Prostate gland (tissue), 2 donors: ENCODE measurements at regions not wholly inside any gene's neighbourhood (a gene's known extent, or its start where the extent isn't known, plus 50 kb on each side); places are given as distances from the start of the nearest gene placed in this dataset.

Source experiments
- DNase-seq: peaks from one replicate; pipeline ENCODE4 v3.0.0-alpha.2; 2019; ENCODE audit warnings: low spot score
- H3K27ac ChIP-seq, 2 donors: fragments of 200-600 bp; sonication (generic); 2 replicates each; pipeline ENCODE4 v1.5.1; 2017 to 2019
- H3K27me3 ChIP-seq: fragments of 200-600 bp; sonication (generic); replicated peaks from 2 replicates; pipeline ENCODE4 v1.5.1; 2019; ENCODE audit not compliant: insufficient read depth
- H3K36me3 ChIP-seq, 2 donors: fragments of 200-600 bp; sonication (generic); 1 replicate in 1 of 2; 2 replicates in 1 of 2; pipeline versions ENCODE4 v1.5.1 to v1.8.1; 2017 to 2019
- H3K4me1 ChIP-seq: fragments of 200-600 bp; sonication (generic); replicated peaks from 2 replicates; pipeline ENCODE4 v1.5.1; 2019
- H3K4me3 ChIP-seq, 2 donors: fragments of 200-600 bp; sonication (generic); 2 replicates each; pipeline ENCODE4 v1.5.1; 2017 to 2019
- H3K9me3 ChIP-seq: fragments of 200-600 bp; sonication (generic); 2 replicates; pipeline ENCODE4 v1.5.1; 2017
- POLR2A ChIP-seq: fragments of 450-650 bp; IDR thresholded peaks from one replicate; pipeline ENCODE4 v1.6.1; 2016; ENCODE audit warnings: antibody characterized with exemption, mild to moderate bottlenecking
- POLR2AphosphoS5 ChIP-seq: sonication (generic); formaldehyde crosslinking; IDR thresholded peaks from one replicate; pipeline ENCODE4 v1.6.1; 2017; ENCODE audit warnings: antibody characterized with exemption
- WGBS: methylation state at CpG from one replicate; pipeline ENCODE4 v1.1.5; 2018; 5-methylcytosine and 5-hydroxymethylcytosine counted together
- intact Hi-C: fragments of 100-400 bp; cut with DNase I; formaldehyde crosslinking; loops from one replicate; pipeline ENCODE4 v1.14.2; 2022
- TF ChIP-seq, protein P1 (sequence below), 4 experiments: fragments of 200-600 bp in 2 of 4; fragments of 450-650 bp in 2 of 4; sonication (generic) in 2 of 4; IDR thresholded peaks; 1 replicate in 3 of 4; 2 replicates in 1 of 4; pipeline ENCODE4 v1.5.1; 2016 to 2019; ENCODE audit warnings: antibody characterized with exemption in 4 of 4, mild to moderate bottlenecking in 2 of 4, moderate library complexity in 2 of 4

DNA sequence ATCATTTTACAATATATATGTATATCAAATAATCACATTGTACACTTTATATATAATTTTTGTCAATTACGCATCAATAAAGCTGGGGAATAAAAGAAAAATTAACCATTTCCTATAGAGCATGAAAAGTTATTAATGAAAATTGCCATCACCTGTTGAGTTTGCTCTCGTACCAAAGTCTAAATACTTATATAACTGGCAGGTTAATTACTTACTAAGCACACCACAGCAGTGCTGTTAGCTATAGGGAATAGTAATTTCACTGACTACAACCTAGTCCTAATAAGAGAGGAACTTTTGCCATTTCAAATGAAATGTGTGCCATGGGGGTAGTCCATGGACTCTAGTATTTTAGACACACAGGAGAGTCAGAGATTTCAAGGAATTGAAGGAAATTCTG is 176.9 kb upstream of the COL1A2 start:
- WGBS = 81% methylated on average over 2 of the region's 2 CpGs
- no peaks in the 10 kb centered on the region for H3K9me3 ChIP-seq
- TF ChIP-seq POLR2AphosphoS5 (no peak), POLR2A (no peak)
- TF ChIP-seq, protein P1, sequence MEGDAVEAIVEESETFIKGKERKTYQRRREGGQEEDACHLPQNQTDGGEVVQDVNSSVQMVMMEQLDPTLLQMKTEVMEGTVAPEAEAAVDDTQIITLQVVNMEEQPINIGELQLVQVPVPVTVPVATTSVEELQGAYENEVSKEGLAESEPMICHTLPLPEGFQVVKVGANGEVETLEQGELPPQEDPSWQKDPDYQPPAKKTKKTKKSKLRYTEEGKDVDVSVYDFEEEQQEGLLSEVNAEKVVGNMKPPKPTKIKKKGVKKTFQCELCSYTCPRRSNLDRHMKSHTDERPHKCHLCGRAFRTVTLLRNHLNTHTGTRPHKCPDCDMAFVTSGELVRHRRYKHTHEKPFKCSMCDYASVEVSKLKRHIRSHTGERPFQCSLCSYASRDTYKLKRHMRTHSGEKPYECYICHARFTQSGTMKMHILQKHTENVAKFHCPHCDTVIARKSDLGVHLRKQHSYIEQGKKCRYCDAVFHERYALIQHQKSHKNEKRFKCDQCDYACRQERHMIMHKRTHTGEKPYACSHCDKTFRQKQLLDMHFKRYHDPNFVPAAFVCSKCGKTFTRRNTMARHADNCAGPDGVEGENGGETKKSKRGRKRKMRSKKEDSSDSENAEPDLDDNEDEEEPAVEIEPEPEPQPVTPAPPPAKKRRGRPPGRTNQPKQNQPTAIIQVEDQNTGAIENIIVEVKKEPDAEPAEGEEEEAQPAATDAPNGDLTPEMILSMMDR (IDR thresholded peaks at IDR 0.05) = no peak
- no peak overlapping the region for H3K27ac ChIP-seq
- no peak for DNase-seq
- intact Hi-C loops = no loop called here
- no peak overlapping the region for H3K4me3 ChIP-seq
- H3K4me1 ChIP-seq = no peaks in the 10 kb centered on the region
- no peaks in the 10 kb centered on the region for H3K36me3 ChIP-seq
- no peaks in the 10 kb centered on the region for H3K27me3 ChIP-seq

DNA sequence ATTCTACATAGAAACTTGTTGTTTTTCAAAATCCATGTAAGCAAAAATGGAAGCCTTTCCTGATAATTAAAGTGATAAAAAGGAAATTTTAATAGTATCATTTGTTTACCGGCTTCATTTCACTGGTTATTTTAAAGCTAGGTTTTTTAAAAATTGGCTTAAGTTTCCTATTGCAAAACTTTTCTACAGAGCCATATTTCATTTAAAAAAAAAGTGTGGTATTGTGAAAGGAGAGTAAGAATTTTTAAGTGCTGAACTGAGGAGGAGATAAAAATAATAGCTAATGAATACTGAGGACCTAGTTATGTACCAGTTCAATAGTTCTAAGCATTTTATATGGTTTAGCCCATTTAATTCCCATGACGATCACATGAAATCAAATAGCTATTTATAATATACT is 172.2 kb upstream of the COL1A2 start:
- no peaks in the 10 kb centered on the region for H3K36me3 ChIP-seq
- intact Hi-C loops = no loop called here
- H3K27ac ChIP-seq = no peak overlapping the region
- WGBS = 90% methylated on average over 2 of the region's 2 CpGs
- TF ChIP-seq, protein P1 (IDR thresholded peaks at IDR 0.05) = no peak
- TF ChIP-seq POLR2A (no peak), POLR2AphosphoS5 (no peak)
- no peaks in the 10 kb centered on the region for H3K9me3 ChIP-seq
- no peaks in the 10 kb centered on the region for H3K4me1 ChIP-seq
- no peak for DNase-seq
- H3K4me3 ChIP-seq = no peak overlapping the region
- no peaks in the 10 kb centered on the region for H3K27me3 ChIP-seq

DNA sequence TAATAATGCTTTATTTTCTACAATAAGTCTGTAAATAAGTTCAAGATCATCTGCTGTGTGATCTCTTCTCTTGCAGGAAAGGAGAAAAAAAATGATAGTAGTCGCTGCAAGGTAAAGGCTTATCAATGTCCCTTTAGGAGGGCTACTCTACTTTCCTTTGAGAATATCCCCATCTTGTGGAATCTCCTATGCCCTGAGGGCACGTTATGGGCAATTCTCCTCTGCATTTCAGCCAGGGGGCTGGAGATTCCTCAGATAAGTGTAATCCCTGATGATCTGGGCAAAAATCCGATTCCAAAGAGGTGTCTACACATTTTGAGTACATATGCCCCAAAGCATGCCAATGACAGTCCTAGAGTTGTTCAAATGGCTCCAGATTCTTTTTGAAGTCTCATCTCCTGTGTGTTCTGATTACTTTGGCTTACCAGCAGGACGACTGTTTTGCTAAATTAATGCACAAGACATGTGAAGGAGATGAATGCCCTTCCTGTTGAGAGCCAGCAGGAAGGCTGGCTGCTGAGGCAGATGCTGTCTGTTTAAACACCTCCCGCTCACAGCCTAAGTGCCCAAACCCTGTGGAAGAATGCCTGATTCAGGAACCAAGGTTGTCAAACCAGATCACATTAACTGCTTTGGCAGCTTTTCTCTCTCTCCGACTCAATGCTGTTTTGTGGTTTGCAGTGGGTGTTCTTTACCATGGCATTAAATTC is 171.2 kb upstream of the COL1A2 start:
- H3K9me3 ChIP-seq = no peaks in the 10 kb centered on the region
- H3K27ac ChIP-seq = no peak overlapping the region
- intact Hi-C loops = no loop called here
- no peak overlapping the region for H3K4me3 ChIP-seq
- no peak for DNase-seq
- no peak for TF ChIP-seq POLR2AphosphoS5
- no peak for TF ChIP-seq POLR2A
- TF ChIP-seq, protein P1 (IDR thresholded peaks at IDR 0.05) = peak in 1 of 4 experiments; percentile 5
- H3K27me3 ChIP-seq = no peaks in the 10 kb centered on the region
- no peaks in the 10 kb centered on the region for H3K36me3 ChIP-seq
- no peaks in the 10 kb centered on the region for H3K4me1 ChIP-seq
- 16% methylated on average over 6 of the region's 6 CpGs for WGBS

DNA sequence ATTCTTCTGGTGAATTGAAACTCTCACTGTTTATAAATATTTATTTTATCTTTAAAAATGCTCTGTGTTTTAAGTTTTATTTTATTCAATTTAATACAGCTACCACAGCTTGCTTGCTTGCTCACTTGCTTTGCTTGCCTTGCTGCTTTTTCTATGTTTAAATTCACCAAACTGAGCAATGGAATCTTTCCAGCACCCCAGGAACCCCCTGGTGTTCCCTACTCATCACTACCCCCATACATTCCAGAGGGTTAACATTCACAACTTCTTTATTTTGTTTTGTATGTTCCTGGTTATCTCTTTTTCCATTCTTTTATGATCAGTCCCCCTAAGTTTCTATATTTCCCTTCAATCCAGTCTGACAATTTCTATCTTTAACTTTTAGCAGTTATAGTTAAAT is 166.5 kb upstream of the COL1A2 start:
- H3K9me3 ChIP-seq = no peaks in the 10 kb centered on the region
- no peak overlapping the region for H3K4me3 ChIP-seq
- intact Hi-C loops = no loop called here
- H3K27me3 ChIP-seq = no peaks in the 10 kb centered on the region
- TF ChIP-seq, protein P1 (IDR thresholded peaks at IDR 0.05) = no peak
- TF ChIP-seq POLR2AphosphoS5 (no peak), POLR2A (no peak)
- H3K36me3 ChIP-seq = no peaks in the 10 kb centered on the region
- no peak overlapping the region for H3K27ac ChIP-seq
- no peak for DNase-seq
- no peaks in the 10 kb centered on the region for H3K4me1 ChIP-seq

DNA sequence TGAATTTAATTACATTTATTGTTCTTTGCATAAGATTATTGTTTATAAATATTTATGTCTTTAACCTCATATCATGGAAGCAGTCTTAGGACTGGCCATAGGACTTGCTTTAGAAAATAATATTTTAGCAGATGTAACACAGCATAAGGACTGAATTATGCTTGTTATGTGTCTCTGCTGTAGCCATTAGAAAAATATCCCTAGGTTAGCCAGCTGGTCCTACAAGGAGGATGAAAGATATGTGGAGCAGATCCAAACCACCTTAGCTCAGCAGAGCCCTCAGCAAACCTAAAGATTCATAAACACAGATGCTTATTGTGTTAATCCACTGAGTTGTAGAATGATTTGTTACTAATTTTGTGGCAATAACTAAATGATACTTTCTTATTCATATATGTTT is 166.0 kb upstream of the COL1A2 start:
- Histone ChIP-seq H3K4me3 (no peak overlapping the region), H3K27me3 (no peaks in the 10 kb centered on the region), H3K4me1 (no peaks in the 10 kb centered on the region), H3K27ac (no peak overlapping the region), H3K36me3 (no peaks in the 10 kb centered on the region), H3K9me3 (no peaks in the 10 kb centered on the region)
- intact Hi-C loops = no loop called here
- TF ChIP-seq POLR2AphosphoS5 = no peak
- TF ChIP-seq POLR2A = no peak
- TF ChIP-seq, protein P1 (IDR thresholded peaks at IDR 0.05) = no peak
- no peak for DNase-seq
